ENCODE measurements at regions not wholly inside any gene's neighbourhood (a gene's known extent, or its start where the extent isn't known, plus 50 kb on each side); places are given as distances from the start of the nearest gene placed in this dataset.

DNA sequence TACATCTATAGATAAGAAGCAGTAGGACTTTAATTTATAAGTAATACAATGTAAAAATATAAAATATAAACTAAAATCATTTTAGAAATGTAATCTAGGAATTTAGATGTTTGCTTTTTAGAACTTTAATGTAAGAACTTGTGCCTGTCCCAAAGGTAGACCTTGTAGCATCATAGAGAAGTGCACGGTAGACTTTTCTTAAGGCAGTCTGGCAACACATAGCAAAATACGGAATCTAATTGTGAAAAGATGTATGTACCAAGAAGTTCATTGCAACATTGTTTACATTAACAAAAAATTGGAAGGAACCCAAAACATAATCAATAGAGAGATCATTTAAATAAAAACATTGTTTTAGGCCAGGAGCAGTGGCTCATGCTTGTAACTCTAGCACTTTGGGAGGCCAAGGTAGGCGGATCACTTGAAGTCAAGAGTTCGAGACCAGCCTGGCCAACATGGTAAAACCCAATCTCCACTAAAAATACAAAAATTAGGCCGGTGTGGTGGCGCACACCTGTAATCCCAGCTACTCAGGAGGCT, 84.6 kb upstream of the SMIM15 start:
- Histone ChIP-seq H3K4me1 (replicated peaks; ENCODE audit: insufficient read depth) (no peaks in the 10 kb centered on the region), H4K20me1 (ENCODE audit: insufficient read depth) (no peaks in the 10 kb centered on the region), H3K27ac (no peak overlapping the region), H2AFZ (no peak overlapping the region), H3K27me3 (ENCODE audit: insufficient read depth, low read depth) (no peaks in the 10 kb centered on the region), H3K9me3 (ENCODE audit: insufficient read depth, low read depth) (no peaks in the 10 kb centered on the region), H3K36me3 (ENCODE audit: low read depth) (no peaks in the 10 kb centered on the region), H3K4me3 (no peak overlapping the region), H3K79me2 (ENCODE audit: low read depth) (no peaks in the 10 kb centered on the region), H3K4me2 (no peak overlapping the region), H3K9me2 (ENCODE audit: insufficient read depth) (no peaks in the 10 kb centered on the region), H3F3A (ENCODE audit: insufficient read depth, low read depth) (no peaks in the 10 kb centered on the region)
- no peak for DNase-seq
- BruUV-seq (replicated peaks): no TSS peak
- POLR2A ChIA-PET (ENCODE audit: unreplicated experiment): no interaction called here
- CTCF ChIA-PET: no interaction called here
- TF ChIP-seq EZH2 (IDR thresholded peaks at IDR 0.05; ENCODE audit: low read depth): no peak
- TF ChIP-seq, protein P1, sequence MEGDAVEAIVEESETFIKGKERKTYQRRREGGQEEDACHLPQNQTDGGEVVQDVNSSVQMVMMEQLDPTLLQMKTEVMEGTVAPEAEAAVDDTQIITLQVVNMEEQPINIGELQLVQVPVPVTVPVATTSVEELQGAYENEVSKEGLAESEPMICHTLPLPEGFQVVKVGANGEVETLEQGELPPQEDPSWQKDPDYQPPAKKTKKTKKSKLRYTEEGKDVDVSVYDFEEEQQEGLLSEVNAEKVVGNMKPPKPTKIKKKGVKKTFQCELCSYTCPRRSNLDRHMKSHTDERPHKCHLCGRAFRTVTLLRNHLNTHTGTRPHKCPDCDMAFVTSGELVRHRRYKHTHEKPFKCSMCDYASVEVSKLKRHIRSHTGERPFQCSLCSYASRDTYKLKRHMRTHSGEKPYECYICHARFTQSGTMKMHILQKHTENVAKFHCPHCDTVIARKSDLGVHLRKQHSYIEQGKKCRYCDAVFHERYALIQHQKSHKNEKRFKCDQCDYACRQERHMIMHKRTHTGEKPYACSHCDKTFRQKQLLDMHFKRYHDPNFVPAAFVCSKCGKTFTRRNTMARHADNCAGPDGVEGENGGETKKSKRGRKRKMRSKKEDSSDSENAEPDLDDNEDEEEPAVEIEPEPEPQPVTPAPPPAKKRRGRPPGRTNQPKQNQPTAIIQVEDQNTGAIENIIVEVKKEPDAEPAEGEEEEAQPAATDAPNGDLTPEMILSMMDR (conservative IDR thresholded peaks at IDR 0.05): no peak
- intact Hi-C loops (cut with micrococcal nuclease; ENCODE audit: unreplicated experiment): no loop called here

DNA sequence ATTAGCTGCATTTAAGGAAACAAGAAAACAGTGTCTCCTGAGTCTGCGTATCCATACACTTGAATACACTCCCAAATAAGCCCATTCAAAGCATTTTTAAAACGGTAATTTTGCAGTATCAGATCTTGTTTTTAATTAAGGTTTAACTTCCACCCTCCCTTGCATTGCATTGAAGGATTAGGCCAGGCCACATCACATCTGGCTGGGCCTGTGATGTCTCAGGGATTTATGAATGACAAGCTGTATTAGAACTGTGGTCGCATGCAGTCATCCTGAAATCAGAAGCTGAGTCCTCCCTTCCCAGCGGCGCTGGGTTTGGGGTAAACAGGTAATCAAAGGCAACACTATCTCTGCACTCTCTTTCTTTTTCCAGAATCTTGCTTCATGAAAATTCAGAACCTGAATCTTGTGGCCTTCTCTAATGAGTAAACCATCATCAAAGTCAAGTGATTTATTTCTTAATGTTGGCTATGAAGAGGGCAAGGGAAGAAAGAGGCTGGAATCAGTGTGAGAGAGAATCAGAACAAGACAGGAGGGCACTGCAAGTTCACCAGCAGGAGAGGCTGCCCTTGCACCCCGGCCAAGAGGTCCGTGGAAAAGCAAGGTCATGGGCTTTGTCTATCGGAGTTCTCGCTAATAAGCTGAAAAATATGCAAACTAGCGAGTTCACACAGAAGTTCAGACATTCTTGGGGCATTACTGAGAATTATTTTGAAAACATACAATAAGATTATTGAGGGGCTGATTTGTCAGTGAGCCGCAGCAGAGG, 80.0 kb upstream of the ZSWIM6 start:
- CTCF ChIA-PET: no interaction called here

DNA sequence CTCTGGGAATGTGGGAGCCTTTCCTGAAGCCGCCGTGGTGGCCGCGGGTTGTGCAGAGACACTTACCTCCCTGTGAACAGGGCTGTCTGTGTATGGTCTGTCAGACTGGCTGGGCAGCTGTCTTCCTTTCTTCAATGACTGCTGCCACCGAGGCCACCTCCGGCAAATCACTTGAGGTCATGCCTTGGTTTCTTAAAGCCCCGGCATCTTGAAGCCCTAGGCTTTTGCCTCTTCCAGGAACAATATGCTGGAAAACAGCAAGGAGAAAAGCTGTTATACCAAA, 79.5 kb upstream of the ZSWIM6 start:
- intact Hi-C loops (cut with micrococcal nuclease; ENCODE audit: unreplicated experiment): loop anchor here (10.0 kb wide), 1 partner anchor 88 kb away; the partner anchor contains the start of gene SMIM15
- H3K36me3 ChIP-seq (ENCODE audit: low read depth): no peaks in the 10 kb centered on the region
- H3K9me3 ChIP-seq (ENCODE audit: insufficient read depth, low read depth): peaks cover 4% of the 10 kb centered on the region; the same call in 1 of the 2 replicates
- no peaks in the 10 kb centered on the region for H3K9me2 ChIP-seq (ENCODE audit: insufficient read depth)
- TF ChIP-seq, protein P1 (conservative IDR thresholded peaks at IDR 0.05): no peak
- TF ChIP-seq EZH2 (IDR thresholded peaks at IDR 0.05; ENCODE audit: low read depth): no peak
- no peaks in the 10 kb centered on the region for H3K79me2 ChIP-seq (ENCODE audit: low read depth)
- no peak overlapping the region for H3K4me2 ChIP-seq
- H2AFZ ChIP-seq: no peak overlapping the region
- H3K27me3 ChIP-seq (ENCODE audit: insufficient read depth, low read depth): no peaks in the 10 kb centered on the region
- no peak overlapping the region for H3K27ac ChIP-seq
- no peak overlapping the region for H3K4me3 ChIP-seq
- H4K20me1 ChIP-seq (ENCODE audit: insufficient read depth): no peaks in the 10 kb centered on the region
- POLR2A ChIA-PET (ENCODE audit: unreplicated experiment): no interaction called here
- CTCF ChIA-PET: no interaction called here
- no peak for DNase-seq
- H3K4me1 ChIP-seq (replicated peaks; ENCODE audit: insufficient read depth): peaks cover 34% of the 10 kb centered on the region
- peaks cover 18% of the 10 kb centered on the region for H3F3A ChIP-seq (ENCODE audit: insufficient read depth, low read depth)
- no TSS peak for BruUV-seq (replicated peaks)

More for the DNA sequence above, 80.0 kb upstream of the ZSWIM6 start:
- TF ChIP-seq, protein P1 (conservative IDR thresholded peaks at IDR 0.05): no peak
- no peak for TF ChIP-seq EZH2 (IDR thresholded peaks at IDR 0.05; ENCODE audit: low read depth)
- peaks cover 34% of the 10 kb centered on the region for H3K4me1 ChIP-seq (replicated peaks; ENCODE audit: insufficient read depth)
- no peaks in the 10 kb centered on the region for H4K20me1 ChIP-seq (ENCODE audit: insufficient read depth)
- H3K36me3 ChIP-seq (ENCODE audit: low read depth): no peaks in the 10 kb centered on the region
- POLR2A ChIA-PET (ENCODE audit: unreplicated experiment): interaction anchor here (0.6 kb wide), 1 partner anchor 31 kb away, joined by 6 read pairs; no protein-coding TSS in a partner anchor
- no peak overlapping the region for H3K4me2 ChIP-seq
- BruUV-seq (replicated peaks): no TSS peak
- no peak for DNase-seq
- no peaks in the 10 kb centered on the region for H3K27me3 ChIP-seq (ENCODE audit: insufficient read depth, low read depth)
- H2AFZ ChIP-seq: no peak overlapping the region
- no peak overlapping the region for H3K27ac ChIP-seq
- H3K4me3 ChIP-seq: no peak overlapping the region
- peaks cover 18% of the 10 kb centered on the region for H3F3A ChIP-seq (ENCODE audit: insufficient read depth, low read depth)
- peaks cover 4% of the 10 kb centered on the region; the same call in 1 of the 2 replicates for H3K9me3 ChIP-seq (ENCODE audit: insufficient read depth, low read depth)
- H3K79me2 ChIP-seq (ENCODE audit: low read depth): no peaks in the 10 kb centered on the region
- no peaks in the 10 kb centered on the region for H3K9me2 ChIP-seq (ENCODE audit: insufficient read depth)
- intact Hi-C loops (cut with micrococcal nuclease; ENCODE audit: unreplicated experiment): loop anchor here (10.0 kb wide), 1 partner anchor 87 kb away; the partner anchor contains the start of gene SMIM15
